Loucy (cell line): ENCODE measurements at regions not wholly inside any gene's neighbourhood (a gene's known extent, or its start where the extent isn't known, plus 50 kb on each side); places are given as distances from the start of the nearest gene placed in this dataset.

Source experiments
- H2AFZ ChIP-seq: fragments of 200-600 bp; sonication (generic); 2 replicates; pipeline ENCODE4 v1.6.0; 2016; ENCODE audit warnings: antibody characterized with exemption, mild to moderate bottlenecking, low read length, moderate library complexity
- H3F3A ChIP-seq: fragments of 200-600 bp; 2 replicates; pipeline ENCODE4 v1.6.0; 2016; ENCODE audit warnings: antibody characterized with exemption, low read depth, mild to moderate bottlenecking
- H3K27me3 ChIP-seq: fragments of 200-600 bp; sonication (generic); 2 replicates; pipeline ENCODE4 v1.6.1; 2014; ENCODE audit warnings: low read length, mild to moderate bottlenecking; ENCODE audit not compliant: insufficient read depth, poor library complexity, severe bottlenecking
- H3K36me3 ChIP-seq: fragments of 200-600 bp; sonication (generic); 2 replicates; pipeline ENCODE4 v1.6.1; 2016; ENCODE audit warnings: low read length; ENCODE audit not compliant: insufficient read depth
- H3K4me1 ChIP-seq: fragments of 200-600 bp; sonication (generic); 2 replicates; pipeline ENCODE4 v1.5.1; 2014; ENCODE audit warnings: low read length, mild to moderate bottlenecking; ENCODE audit not compliant: insufficient read depth, poor library complexity, severe bottlenecking
- H3K4me2 ChIP-seq: fragments of 200-600 bp; sonication (generic); 2 replicates; pipeline ENCODE4 v1.6.0; 2014; ENCODE audit warnings: antibody characterized with exemption, low read length, low read depth, mild to moderate bottlenecking; ENCODE audit not compliant: poor library complexity, severe bottlenecking
- H3K4me3 ChIP-seq: fragments of 200-600 bp; sonication (generic); 2 replicates; pipeline ENCODE4 v1.5.1; 2014; ENCODE audit warnings: low read length, mild to moderate bottlenecking, mixed read lengths; ENCODE audit not compliant: poor library complexity, severe bottlenecking
- H3K79me2 ChIP-seq: fragments of 200-600 bp; sonication (generic); 2 replicates; pipeline ENCODE4 v1.6.1; 2014; ENCODE audit warnings: low read length; ENCODE audit not compliant: insufficient read depth
- H3K9ac ChIP-seq: fragments of 200-600 bp; sonication (generic); 2 replicates; pipeline ENCODE4 v1.6.0; 2014; ENCODE audit warnings: mild to moderate bottlenecking, low read depth, low read length, moderate library complexity; ENCODE audit not compliant: poor library complexity, severe bottlenecking
- H3K9me2 ChIP-seq: fragments of 200-600 bp; sonication (generic); replicated peaks from 2 replicates; pipeline ENCODE4 v1.6.1; 2016; ENCODE audit warnings: low read depth, low read length, mixed read lengths
- H3K9me3 ChIP-seq: fragments of 200-600 bp; sonication (generic); 2 replicates; pipeline ENCODE4 v1.6.1; 2014; ENCODE audit warnings: mild to moderate bottlenecking, antibody characterized with exemption, low read length, low read depth; ENCODE audit not compliant: insufficient read depth
- H4K20me1 ChIP-seq: fragments of 200-600 bp; sonication (generic); 2 replicates; pipeline ENCODE4 v1.6.0; 2014; ENCODE audit warnings: antibody characterized with exemption, low read length, mild to moderate bottlenecking; ENCODE audit not compliant: insufficient read depth, poor library complexity, severe bottlenecking
- CTCF ChIP-seq: fragments of 200-600 bp; sonication (generic); conservative IDR thresholded peaks from 2 replicates; pipeline ENCODE4 v1.5.1; 2014; ENCODE audit warnings: mild to moderate bottlenecking, antibody characterized with exemption, low read length
- EZH2phosphoT487 ChIP-seq: fragments of 200-600 bp; IDR thresholded peaks from 2 replicates; pipeline ENCODE4 v1.6.1; 2018; ENCODE audit warnings: antibody characterized with exemption, mild to moderate bottlenecking, moderate library complexity, borderline replicate concordance

- H3K9ac ChIP-seq: no peak overlapping the region
- no peaks in the 10 kb centered on the region for H3K9me2 ChIP-seq
- H2AFZ ChIP-seq: no peak overlapping the region
- H3K36me3 ChIP-seq: no peaks in the 10 kb centered on the region
- no peaks in the 10 kb centered on the region for H3K79me2 ChIP-seq
- TF ChIP-seq EZH2phosphoT487 (no peak), CTCF (no peak)
- H3K4me2 ChIP-seq: no peak overlapping the region
- H3K27me3 ChIP-seq: no peaks in the 10 kb centered on the region
- H3K4me3 ChIP-seq: no peak overlapping the region
- no peaks in the 10 kb centered on the region for H4K20me1 ChIP-seq
- no peaks in the 10 kb centered on the region; the same call in 1 of the 2 replicates for H3K9me3 ChIP-seq
- H3F3A ChIP-seq: no peaks in the 10 kb centered on the region
- no peaks in the 10 kb centered on the region for H3K4me1 ChIP-seq
Observed at GRCh38 chr2:217062768-217063167, 202.9 kb upstream of the TNP1 start.

- Histone ChIP-seq H4K20me1 (no peaks in the 10 kb centered on the region), H3K9ac (no peak overlapping the region), H3K36me3 (no peaks in the 10 kb centered on the region), H3K79me2 (no peaks in the 10 kb centered on the region), H3K4me1 (no peaks in the 10 kb centered on the region), H3K9me2 (no peaks in the 10 kb centered on the region), H3K9me3 (no peaks in the 10 kb centered on the region; the same call in 1 of the 2 replicates), H3F3A (no peaks in the 10 kb centered on the region), H3K27me3 (no peaks in the 10 kb centered on the region), H2AFZ (no peak overlapping the region), H3K4me3 (no peak overlapping the region), H3K4me2 (no peak overlapping the region)
- no peak for TF ChIP-seq EZH2phosphoT487
Observed at GRCh38 chr2:217061916-217062505, 202.1 kb upstream of the TNP1 start.

DNA sequence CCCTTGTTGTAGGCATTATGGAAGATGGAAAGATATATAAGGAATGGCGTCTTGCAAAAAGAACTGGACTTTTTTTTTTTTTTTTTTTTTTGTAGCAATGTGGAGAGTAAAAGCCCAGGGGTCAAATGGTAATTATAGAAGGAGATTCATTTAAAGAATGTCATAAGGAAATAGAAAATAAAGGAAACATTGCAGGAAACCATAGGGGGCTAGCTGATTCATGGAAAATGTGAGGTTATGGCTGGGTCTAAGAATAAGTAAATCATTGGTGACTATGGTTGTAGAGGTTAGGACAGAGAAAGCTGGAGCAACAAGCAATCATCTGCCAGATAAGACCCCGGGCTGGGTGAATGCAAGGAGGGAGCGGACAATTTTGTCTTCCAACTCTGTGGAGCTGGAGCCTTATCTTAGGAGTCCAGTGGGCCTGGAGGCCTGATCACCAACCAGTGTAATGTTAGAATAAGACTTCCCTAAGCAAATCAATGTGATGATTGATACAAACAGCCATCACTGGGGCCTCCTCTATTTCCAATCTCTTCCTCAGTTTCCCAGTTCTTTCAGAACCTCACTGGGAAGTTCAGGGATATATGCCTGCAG is 201.2 kb upstream of the TNP1 start:
- Histone ChIP-seq H4K20me1 (no peaks in the 10 kb centered on the region), H3K9ac (no peak overlapping the region), H3K4me2 (no peak overlapping the region), H3K4me1 (no peaks in the 10 kb centered on the region), H3K27me3 (no peaks in the 10 kb centered on the region), H2AFZ (no peak overlapping the region), H3K36me3 (no peaks in the 10 kb centered on the region), H3K4me3 (no peak overlapping the region), H3F3A (no peaks in the 10 kb centered on the region), H3K9me3 (no peaks in the 10 kb centered on the region), H3K79me2 (no peaks in the 10 kb centered on the region), H3K9me2 (no peaks in the 10 kb centered on the region)
- no peak for TF ChIP-seq EZH2phosphoT487
- no peak for TF ChIP-seq CTCF

DNA sequence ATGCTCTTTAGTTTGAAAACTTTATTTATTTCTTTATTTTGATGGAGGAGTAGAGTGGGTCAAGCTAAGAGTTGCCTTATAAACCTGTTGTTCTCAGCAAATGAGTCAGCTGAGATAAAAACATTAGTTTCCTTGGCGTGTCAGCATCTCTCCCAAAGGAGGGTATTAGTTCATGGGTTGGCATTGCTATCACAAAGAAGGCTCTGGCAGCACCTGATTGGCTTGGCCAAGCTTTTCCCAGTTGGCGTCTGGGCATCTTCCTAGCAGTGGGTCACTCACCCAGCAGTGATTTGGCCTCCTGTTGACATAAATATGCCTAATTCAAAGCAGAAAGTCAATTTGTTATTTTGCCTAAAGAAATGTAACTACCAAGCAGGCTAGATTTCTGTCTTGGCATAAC is 200.7 kb upstream of the TNP1 start:
- TF ChIP-seq CTCF (no peak), EZH2phosphoT487 (no peak)
- Histone ChIP-seq H4K20me1 (no peaks in the 10 kb centered on the region), H3K79me2 (no peaks in the 10 kb centered on the region), H3F3A (no peaks in the 10 kb centered on the region), H3K36me3 (no peaks in the 10 kb centered on the region), H3K4me2 (no peak overlapping the region), H3K4me3 (no peak overlapping the region), H3K9me2 (no peaks in the 10 kb centered on the region), H3K27me3 (no peaks in the 10 kb centered on the region), H3K9me3 (no peaks in the 10 kb centered on the region), H2AFZ (no peak overlapping the region), H3K9ac (no peak overlapping the region), H3K4me1 (no peaks in the 10 kb centered on the region)
